ACC112 (cell line): ENCODE measurements at regions not wholly inside any gene's neighbourhood (a gene's known extent, or its start where the extent isn't known, plus 50 kb on each side); places are given as distances from the start of the nearest gene placed in this dataset.

Experiments used
- H2AFZ ChIP-seq: fragments of 200-600 bp; sonication (generic); one replicate; pipeline ENCODE4 v1.6.0; 2017; ENCODE audit warnings: antibody characterized with exemption, low read length; ENCODE audit not compliant: unreplicated experiment
- H3K27ac ChIP-seq: fragments of 200-600 bp; sonication (generic); 2 replicates; pipeline ENCODE4 v1.5.1; 2014; ENCODE audit warnings: low read depth, mild to moderate bottlenecking, antibody characterized with exemption, low read length, moderate library complexity
- H3K27me3 ChIP-seq: fragments of 200-600 bp; sonication (generic); 2 replicates; pipeline ENCODE4 v1.6.1; 2014; ENCODE audit warnings: mild to moderate bottlenecking, antibody characterized with exemption, low read length, moderate library complexity, mixed read lengths; ENCODE audit not compliant: insufficient read depth
- H3K36me3 ChIP-seq: fragments of 200-600 bp; sonication (generic); 2 replicates; pipeline ENCODE4 v1.6.1; 2016; ENCODE audit warnings: mild to moderate bottlenecking, antibody characterized with exemption, low read length, moderate library complexity, mixed read lengths; ENCODE audit not compliant: insufficient read depth
- H3K4me1 ChIP-seq: fragments of 200-600 bp; sonication (generic); one replicate; pipeline ENCODE4 v1.6.1; 2016; ENCODE audit warnings: low read length, mixed read lengths; ENCODE audit not compliant: insufficient read depth, unreplicated experiment, control insufficient read depth
- H3K4me3 ChIP-seq: fragments of 200-600 bp; sonication (generic); 2 replicates; pipeline ENCODE4 v1.5.1; 2014; ENCODE audit warnings: mild to moderate bottlenecking, low read depth, low read length
- H3K79me2 ChIP-seq: fragments of 200-600 bp; sonication (generic); one replicate; pipeline ENCODE4 v1.6.0; 2016; ENCODE audit warnings: low read length; ENCODE audit not compliant: control insufficient read depth, unreplicated experiment, insufficient read depth

GRCh38 chr10:44650691-44651661 lies 260.2 kb upstream of the TMEM72 start:
- H2AFZ ChIP-seq = no peak overlapping the region
- no peaks in the 10 kb centered on the region for H3K27me3 ChIP-seq

GRCh38 chr10:44651834-44652233 lies 259.3 kb upstream of the TMEM72 start:
- Histone ChIP-seq H3K4me1 (peaks cover 9% of the 10 kb centered on the region), H2AFZ (no peak overlapping the region), H3K27me3 (no peaks in the 10 kb centered on the region), H3K36me3 (no peaks in the 10 kb centered on the region), H3K4me3 (no peak overlapping the region), H3K79me2 (no peaks in the 10 kb centered on the region), H3K27ac (no peak overlapping the region)

More at GRCh38 chr10:44650691-44651661, 260.2 kb upstream of the TMEM72 start:
- no peaks in the 10 kb centered on the region for H3K79me2 ChIP-seq
- H3K4me3 ChIP-seq = no peak overlapping the region
- H3K27ac ChIP-seq = no peak overlapping the region
- no peaks in the 10 kb centered on the region for H3K36me3 ChIP-seq
- peaks cover 6% of the 10 kb centered on the region for H3K4me1 ChIP-seq

GRCh38 chr10:44659320-44659719 lies 251.8 kb upstream of the TMEM72 start:
- Histone ChIP-seq H3K27ac (no peak overlapping the region), H3K4me1 (peaks cover 26% of the 10 kb centered on the region), H3K27me3 (no peaks in the 10 kb centered on the region), H2AFZ (no peak overlapping the region), H3K36me3 (no peaks in the 10 kb centered on the region), H3K79me2 (no peaks in the 10 kb centered on the region), H3K4me3 (no peak overlapping the region)

- Histone ChIP-seq H3K4me3 (no peak overlapping the region), H3K27ac (no peak overlapping the region), H3K4me1 (peaks cover 26% of the 10 kb centered on the region), H3K27me3 (no peaks in the 10 kb centered on the region), H3K36me3 (no peaks in the 10 kb centered on the region), H3K79me2 (no peaks in the 10 kb centered on the region), H2AFZ (no peak overlapping the region)
These were observed 250.9 kb upstream of the TMEM72 start for GRCh38 chr10:44660271-44660670.

- H3K36me3 ChIP-seq = no peaks in the 10 kb centered on the region
- no peak overlapping the region for H2AFZ ChIP-seq
- H3K4me1 ChIP-seq = peaks cover 21% of the 10 kb centered on the region
- H3K79me2 ChIP-seq = no peaks in the 10 kb centered on the region
- H3K27ac ChIP-seq = no peak overlapping the region
- H3K27me3 ChIP-seq = no peaks in the 10 kb centered on the region
- H3K4me3 ChIP-seq = no peak overlapping the region
These were observed 249.1 kb upstream of the TMEM72 start for GRCh38 chr10:44662051-44662450.

GRCh38 chr10:44668336-44668735 lies 242.8 kb upstream of the TMEM72 start:
- Histone ChIP-seq H3K4me1 (no peaks in the 10 kb centered on the region), H3K36me3 (no peaks in the 10 kb centered on the region), H3K27me3 (no peaks in the 10 kb centered on the region), H3K4me3 (no peak overlapping the region), H3K27ac (no peak overlapping the region), H3K79me2 (no peaks in the 10 kb centered on the region), H2AFZ (no peak overlapping the region)

- Histone ChIP-seq H3K4me1 (no peaks in the 10 kb centered on the region), H3K79me2 (no peaks in the 10 kb centered on the region), H3K27me3 (no peaks in the 10 kb centered on the region), H2AFZ (no peak overlapping the region), H3K4me3 (no peak overlapping the region), H3K27ac (no peak overlapping the region), H3K36me3 (no peaks in the 10 kb centered on the region)
These were observed 239.8 kb upstream of the TMEM72 start for GRCh38 chr10:44671319-44671718.

- Histone ChIP-seq H3K27ac (no peak overlapping the region), H3K27me3 (no peaks in the 10 kb centered on the region), H2AFZ (no peak overlapping the region), H3K4me1 (no peaks in the 10 kb centered on the region), H3K79me2 (no peaks in the 10 kb centered on the region), H3K36me3 (no peaks in the 10 kb centered on the region), H3K4me3 (no peak overlapping the region)
These were observed 237.7 kb upstream of the TMEM72 start for GRCh38 chr10:44673245-44673983.

GRCh38 chr10:44674536-44675386 lies 236.4 kb upstream of the TMEM72 start:
- no peak overlapping the region for H3K4me3 ChIP-seq
- no peak overlapping the region for H3K27ac ChIP-seq

GRCh38 chr10:44675387-44675874 lies 235.7 kb upstream of the TMEM72 start:
- Histone ChIP-seq H3K4me1 (no peaks in the 10 kb centered on the region), H3K27me3 (no peaks in the 10 kb centered on the region), H3K4me3 (no peak overlapping the region), H3K36me3 (no peaks in the 10 kb centered on the region), H2AFZ (no peak overlapping the region), H3K27ac (no peak overlapping the region), H3K79me2 (no peaks in the 10 kb centered on the region)

More at GRCh38 chr10:44674536-44675386, 236.4 kb upstream of the TMEM72 start:
- no peaks in the 10 kb centered on the region for H3K27me3 ChIP-seq
- no peaks in the 10 kb centered on the region for H3K36me3 ChIP-seq
- no peak overlapping the region for H2AFZ ChIP-seq
- H3K4me1 ChIP-seq = no peaks in the 10 kb centered on the region
- no peaks in the 10 kb centered on the region for H3K79me2 ChIP-seq
